SK-N-SH treated with all-trans-retinoic acid at 6 μM for 48 hours (cell line): ENCODE measurements at regions not wholly inside any gene's neighbourhood (a gene's known extent, or its start where the extent isn't known, plus 50 kb on each side); places are given as distances from the start of the nearest gene placed in this dataset.

ENCODE experiments used
- ATAC-seq: fragments of 200-7000 bp; cut with Tn5 transposase; 3 replicates; pipeline ENCODE4 v1.9.1; 2020; ENCODE audit warnings: mild to moderate bottlenecking, moderate library complexity
- ARNTL ChIP-seq: fragments of 450-650 bp; formaldehyde crosslinking; IDR thresholded peaks from 2 replicates; pipeline ENCODE4 v1.5.0; 2020; ENCODE audit warnings: low read depth, mild to moderate bottlenecking, moderate library complexity, borderline replicate concordance
- BACH2 ChIP-seq: fragments of 250-450 bp; sonication (Bioruptor Pico); IDR thresholded peaks from 2 replicates; pipeline ENCODE4 v1.9.0; 2021; ENCODE audit warnings: mild to moderate bottlenecking, borderline replicate concordance
- CSDC2 ChIP-seq: fragments of 250-450 bp; sonication (Bioruptor Pico); IDR thresholded peaks from 2 replicates; pipeline ENCODE4 v1.5.0; 2020; ENCODE audit warnings: mild to moderate bottlenecking, moderate library complexity
- CSRNP3 ChIP-seq: fragments of 250-450 bp; sonication (Bioruptor Pico); IDR thresholded peaks from 2 replicates; pipeline ENCODE4 v1.5.1; 2021; ENCODE audit warnings: mild to moderate bottlenecking, moderate library complexity
- ESRRG ChIP-seq: fragments of 250-450 bp; sonication (Bioruptor Pico); IDR thresholded peaks from 2 replicates; pipeline ENCODE4 v1.6.1; 2021; ENCODE audit warnings: mild to moderate bottlenecking
- GLIS3 ChIP-seq: fragments of 250-450 bp; sonication (Bioruptor Pico); IDR thresholded peaks from 2 replicates; pipeline ENCODE4 v1.5.0; 2020; ENCODE audit warnings: mild to moderate bottlenecking, moderate library complexity
- ISL1 ChIP-seq: fragments of 250-450 bp; sonication (Bioruptor Pico); IDR thresholded peaks from 2 replicates; pipeline ENCODE4 v2.1.2; 2022; ENCODE audit warnings: mild to moderate bottlenecking, moderate library complexity
- OSR1 ChIP-seq: fragments of 250-450 bp; sonication (Bioruptor Pico); IDR thresholded peaks from 2 replicates; pipeline ENCODE4 v1.8.0; 2022; ENCODE audit warnings: moderate library complexity, mild to moderate bottlenecking, inconsistent platforms
- PATZ1 ChIP-seq: fragments of 250-450 bp; sonication (Bioruptor Pico); IDR thresholded peaks from 2 replicates; pipeline ENCODE4 v1.8.0; 2020; ENCODE audit warnings: mild to moderate bottlenecking, moderate library complexity, borderline replicate concordance
- PPARA ChIP-seq: fragments of 250-450 bp; sonication (Bioruptor Pico); IDR thresholded peaks from 2 replicates; pipeline ENCODE4 v1.5.0; 2020; ENCODE audit warnings: mild to moderate bottlenecking, borderline replicate concordance
- RARB ChIP-seq: fragments of 250-450 bp; sonication (Bioruptor Pico); IDR thresholded peaks from 2 replicates; pipeline ENCODE4 v1.8.0; 2021; ENCODE audit warnings: mild to moderate bottlenecking, moderate library complexity
- SNAI2 ChIP-seq: fragments of 250-450 bp; sonication (Bioruptor Pico); IDR thresholded peaks from 2 replicates; pipeline ENCODE4 v1.5.0; 2020; ENCODE audit warnings: mild to moderate bottlenecking, moderate library complexity
- TCF4 ChIP-seq: fragments of 250-450 bp; sonication (Bioruptor Pico); IDR thresholded peaks from 2 replicates; pipeline ENCODE4 v1.8.0; 2021; ENCODE audit warnings: mild to moderate bottlenecking, moderate library complexity, borderline replicate concordance
- TSHZ2 ChIP-seq: fragments of 250-450 bp; sonication (Bioruptor Pico); IDR thresholded peaks from 2 replicates; pipeline ENCODE4 v1.5.0; 2020; ENCODE audit warnings: mild to moderate bottlenecking, moderate library complexity
- ZC3H10 ChIP-seq: fragments of 250-450 bp; sonication (Bioruptor Pico); IDR thresholded peaks from 2 replicates; pipeline ENCODE4 v1.5.1; 2021; ENCODE audit warnings: mild to moderate bottlenecking, moderate library complexity
- ZFP30 ChIP-seq: fragments of 450-650 bp; formaldehyde crosslinking; IDR thresholded peaks from 2 replicates; pipeline ENCODE4 v1.5.0; 2022; ENCODE audit warnings: mild to moderate bottlenecking, moderate library complexity
- ZNF70 ChIP-seq: fragments of 450-650 bp; formaldehyde crosslinking; IDR thresholded peaks from 2 replicates; pipeline ENCODE4 v1.5.0; 2020; ENCODE audit warnings: mild to moderate bottlenecking, moderate library complexity
- ZNF8 ChIP-seq: fragments of 450-650 bp; formaldehyde crosslinking; IDR thresholded peaks from 2 replicates; pipeline ENCODE4 v1.5.0; 2020; ENCODE audit warnings: mild to moderate bottlenecking, moderate library complexity

- no peak for ATAC-seq
- no peak for TF ChIP-seq ZNF8 (CRISPR knock-in tag)
- no peak for TF ChIP-seq CSDC2
- no peak for TF ChIP-seq CSRNP3 (CRISPR knock-in tag)
- TF ChIP-seq TCF4 (CRISPR knock-in tag) = no peak
- no peak for TF ChIP-seq PATZ1 (CRISPR knock-in tag)
- no peak for TF ChIP-seq ISL1 (CRISPR knock-in tag)
- no peak for TF ChIP-seq RARB
- TF ChIP-seq ZNF70 = no peak
- TF ChIP-seq PPARA = no peak
- TF ChIP-seq BACH2 (CRISPR knock-in tag) = no peak
- no peak for TF ChIP-seq TSHZ2 (CRISPR knock-in tag)
- no peak for TF ChIP-seq ZFP30
- TF ChIP-seq, all 23 proteins: peak for 0
These were observed 171.8 kb upstream of the ALG10B start for GRCh38 chr12:38144601-38145436.

- ATAC-seq = peak; percentile 88
- TF ChIP-seq GLIS3 = no peak
- TF ChIP-seq SNAI2 (CRISPR knock-in tag) = no peak
- TF ChIP-seq ESRRG = no peak
- no peak for TF ChIP-seq OSR1 (CRISPR knock-in tag)
- TF ChIP-seq PATZ1 (CRISPR knock-in tag) = no peak
- no peak for TF ChIP-seq ZC3H10 (CRISPR knock-in tag)
- no peak for TF ChIP-seq ARNTL (CRISPR knock-in tag)
- TF ChIP-seq ZNF70 = no peak
- TF ChIP-seq RARB = no peak
- TF ChIP-seq CSRNP3 (CRISPR knock-in tag) = no peak
- no peak for TF ChIP-seq TSHZ2 (CRISPR knock-in tag)
- TF ChIP-seq PPARA = no peak
These were observed 167.0 kb upstream of the ALG10B start for GRCh38 chr12:38149395-38150073.
